Mesodermal cell (in vitro differentiated cells): ENCODE measurements at regions not wholly inside any gene's neighbourhood (a gene's known extent, or its start where the extent isn't known, plus 50 kb on each side); places are given as distances from the start of the nearest gene placed in this dataset.

Source experiments
- H3K27ac ChIP-seq: 2 replicates; pipeline ENCODE4 v1.7.0; 2013; ENCODE audit warnings: mild to moderate bottlenecking, low read depth, low read length, moderate library complexity; ENCODE audit not compliant: severe bottlenecking
- H3K36me3 ChIP-seq: 2 replicates; pipeline ENCODE4 v1.7.1; 2013; ENCODE audit warnings: mild to moderate bottlenecking, low read length, moderate library complexity; ENCODE audit not compliant: control insufficient read depth, insufficient read depth
- H3K4me1 ChIP-seq: one replicate; pipeline ENCODE4 v1.7.1; 2013; ENCODE audit warnings: mild to moderate bottlenecking, low read length; ENCODE audit not compliant: insufficient read depth, control insufficient read depth, poor library complexity, severe bottlenecking
- H3K4me3 ChIP-seq: 2 replicates; pipeline ENCODE4 v1.7.0; 2013; ENCODE audit warnings: low read length, control low read depth, mild to moderate bottlenecking; ENCODE audit not compliant: insufficient read depth, poor library complexity, severe bottlenecking; ENCODE audit errors: extremely low read depth
- H3K9me3 ChIP-seq: 2 replicates; pipeline ENCODE4 v1.7.1; 2013; ENCODE audit warnings: mild to moderate bottlenecking, low read length, moderate library complexity; ENCODE audit not compliant: control insufficient read depth
- WGBS, 2 experiments: methylation state at CpG; one replicate each; pipeline ENCODE4 v1.1.5; 2013; ENCODE audit warnings: missing lambda C conversion rate in 2 of 2; ENCODE audit not compliant: insufficient coverage in 2 of 2; 5-methylcytosine and 5-hydroxymethylcytosine counted together

GRCh38 chr7:125675169-125675568, 745.5 kb upstream of the POT1 start:
- no peaks in the 10 kb centered on the region for H3K36me3 ChIP-seq
- H3K9me3 ChIP-seq = no peaks in the 10 kb centered on the region
- no CpG with 5 or more reads among the region's 4 CpGs for WGBS, 2 experiments
- no peaks in the 10 kb centered on the region for H3K4me1 ChIP-seq
- H3K27ac ChIP-seq = no peak overlapping the region
- H3K4me3 ChIP-seq = no peak overlapping the region

GRCh38 chr7:125670926-125671572, 741.4 kb upstream of the POT1 start:
- H3K36me3 ChIP-seq = no peaks in the 10 kb centered on the region
- 63% methylated on average over 1 of the region's 1 CpG; no CpG with 5 or more reads in 1 of the 2 experiments for WGBS, 2 experiments
- no peaks in the 10 kb centered on the region for H3K9me3 ChIP-seq
- no peak overlapping the region for H3K27ac ChIP-seq
- no peaks in the 10 kb centered on the region for H3K4me1 ChIP-seq
- no peak overlapping the region for H3K4me3 ChIP-seq

GRCh38 chr7:125668321-125668993, 738.8 kb upstream of the POT1 start:
- no peaks in the 10 kb centered on the region for H3K4me1 ChIP-seq
- H3K4me3 ChIP-seq = no peak overlapping the region
- WGBS, 2 experiments = 74% methylated on average over 3 of the region's 4 CpGs; no CpG with 5 or more reads in 1 of the 2 experiments
- H3K36me3 ChIP-seq = no peaks in the 10 kb centered on the region
- no peaks in the 10 kb centered on the region for H3K9me3 ChIP-seq
- no peak overlapping the region for H3K27ac ChIP-seq

GRCh38 chr7:125664625-125665024, 735.0 kb upstream of the POT1 start:
- Histone ChIP-seq H3K36me3 (no peaks in the 10 kb centered on the region), H3K9me3 (no peaks in the 10 kb centered on the region), H3K27ac (no peak overlapping the region), H3K4me1 (no peaks in the 10 kb centered on the region), H3K4me3 (no peak overlapping the region)
- 100% methylated on average over 1 of the region's 1 CpG; no CpG with 5 or more reads in 1 of the 2 experiments for WGBS, 2 experiments

- H3K9me3 ChIP-seq = no peaks in the 10 kb centered on the region
- H3K36me3 ChIP-seq = no peaks in the 10 kb centered on the region
- H3K4me3 ChIP-seq = no peak overlapping the region
- H3K27ac ChIP-seq = no peak overlapping the region
- no peaks in the 10 kb centered on the region for H3K4me1 ChIP-seq
- no CpG with 5 or more reads among the region's 3 CpGs for WGBS, 2 experiments
These were observed 734.3 kb upstream of the POT1 start for GRCh38 chr7:125663961-125664360.

- Histone ChIP-seq H3K4me3 (no peak overlapping the region), H3K36me3 (no peaks in the 10 kb centered on the region), H3K27ac (no peak overlapping the region), H3K9me3 (no peaks in the 10 kb centered on the region), H3K4me1 (no peaks in the 10 kb centered on the region)
- WGBS, 2 experiments = 88 to 94% methylated on average over 1 to 2 of the region's 3 CpGs
These were observed 732.1 kb upstream of the POT1 start for GRCh38 chr7:125661677-125662076.

- no peaks in the 10 kb centered on the region for H3K9me3 ChIP-seq
- H3K4me1 ChIP-seq = no peaks in the 10 kb centered on the region
- H3K27ac ChIP-seq = no peak overlapping the region
- no peak overlapping the region for H3K4me3 ChIP-seq
- 89 to 96% methylated on average over 3 of the region's 3 CpGs for WGBS, 2 experiments
- H3K36me3 ChIP-seq = no peaks in the 10 kb centered on the region
These were observed 731.4 kb upstream of the POT1 start for GRCh38 chr7:125661006-125661405.

- no CpG with 5 or more reads among the region's 1 CpG for WGBS, 2 experiments
- H3K4me3 ChIP-seq = no peak overlapping the region
- no peaks in the 10 kb centered on the region for H3K9me3 ChIP-seq
- no peak overlapping the region for H3K27ac ChIP-seq
- no peaks in the 10 kb centered on the region for H3K4me1 ChIP-seq
- no peaks in the 10 kb centered on the region for H3K36me3 ChIP-seq
These were observed 724.5 kb upstream of the POT1 start for GRCh38 chr7:125654076-125654475.

- no peak overlapping the region for H3K4me3 ChIP-seq
- H3K4me1 ChIP-seq = no peaks in the 10 kb centered on the region
- H3K36me3 ChIP-seq = no peaks in the 10 kb centered on the region
- no peaks in the 10 kb centered on the region for H3K9me3 ChIP-seq
- no peak overlapping the region for H3K27ac ChIP-seq
- 74 to 82% methylated on average over 4 to 5 of the region's 8 CpGs for WGBS, 2 experiments
These were observed 722.4 kb upstream of the POT1 start for GRCh38 chr7:125651823-125652528.

GRCh38 chr7:125648543-125648942, 718.9 kb upstream of the POT1 start:
- Histone ChIP-seq H3K4me3 (no peak overlapping the region), H3K4me1 (no peaks in the 10 kb centered on the region), H3K36me3 (no peaks in the 10 kb centered on the region), H3K9me3 (no peaks in the 10 kb centered on the region), H3K27ac (no peak overlapping the region)
- no CpG with 5 or more reads among the region's 1 CpG for WGBS, 2 experiments

GRCh38 chr7:125645770-125646169, 716.1 kb upstream of the POT1 start:
- H3K4me3 ChIP-seq = no peak overlapping the region
- no peaks in the 10 kb centered on the region for H3K9me3 ChIP-seq
- WGBS, 2 experiments = 89 to 100% methylated on average over 1 of the region's 4 CpGs
- no peak overlapping the region for H3K27ac ChIP-seq
- no peaks in the 10 kb centered on the region for H3K4me1 ChIP-seq
- H3K36me3 ChIP-seq = no peaks in the 10 kb centered on the region
